ENCODE measurements at regions not wholly inside any gene's neighbourhood (a gene's known extent, or its start where the extent isn't known, plus 50 kb on each side); places are given as distances from the start of the nearest gene placed in this dataset.

DNA sequence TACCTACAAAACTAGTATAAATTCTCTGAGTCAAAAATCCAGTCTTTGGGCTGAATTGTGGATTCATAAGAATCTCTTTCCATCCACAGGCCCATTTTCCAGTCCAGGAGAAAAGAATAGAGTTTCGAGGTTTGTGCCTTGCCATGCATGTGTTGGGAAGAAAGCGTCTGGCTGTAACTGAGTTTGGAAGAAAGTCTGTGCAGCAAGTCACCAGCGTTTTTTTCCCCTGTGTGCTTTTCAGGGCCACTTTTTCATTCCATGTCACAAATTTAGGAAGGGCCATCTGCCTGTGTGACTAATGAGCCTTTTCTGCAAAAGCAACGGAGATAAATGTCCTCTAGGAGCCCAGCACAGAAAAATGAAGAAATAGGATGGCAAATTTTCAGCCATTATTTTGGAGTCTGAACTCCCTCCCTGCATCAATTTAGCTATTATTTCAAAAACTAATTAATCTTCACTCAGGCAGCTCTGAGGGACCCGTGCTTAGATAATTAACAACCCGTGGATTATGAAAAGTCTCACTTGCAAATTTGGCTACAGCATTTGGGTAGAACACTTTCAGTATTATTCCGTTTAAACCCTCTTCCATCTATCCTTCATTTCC, 261.5 kb downstream of the SUDS3 start:
- no peaks in the 10 kb centered on the region for H3K9me3 Mint-ChIP-seq
- no peak overlapping the region for H3K4me3 Mint-ChIP-seq
- H3K27me3 Mint-ChIP-seq: no peaks in the 10 kb centered on the region
- no peak for DNase-seq
- ChIA-PET CTCF (no interaction called here), POLR2A (no interaction called here)
- H3K4me1 Mint-ChIP-seq: no peaks in the 10 kb centered on the region
- no peak overlapping the region for H3K27ac Mint-ChIP-seq
- H3K36me3 Mint-ChIP-seq (ENCODE audit: low read depth): no peaks in the 10 kb centered on the region

DNA sequence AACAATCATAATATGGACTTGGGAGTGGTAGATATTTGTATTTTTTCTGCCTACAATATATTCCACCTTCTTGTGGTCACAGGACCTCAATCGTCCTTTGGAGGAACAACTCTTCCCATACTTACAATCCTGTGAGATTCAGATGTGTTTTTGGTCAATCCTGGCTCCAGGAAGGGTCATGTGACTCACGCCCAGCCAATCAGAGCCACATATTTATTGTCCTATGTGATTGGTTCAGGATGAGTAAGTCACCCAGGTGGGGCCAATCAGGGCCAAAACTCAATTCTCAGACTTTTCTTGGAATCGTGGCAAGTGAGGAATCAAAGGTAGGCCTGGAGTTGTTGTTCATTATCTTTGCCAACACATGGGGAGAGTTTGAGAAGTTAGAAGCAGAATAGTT, 264.9 kb downstream of the SUDS3 start:
- no peaks in the 10 kb centered on the region for H3K9me3 Mint-ChIP-seq
- no peak for DNase-seq
- no peaks in the 10 kb centered on the region for H3K36me3 Mint-ChIP-seq (ENCODE audit: low read depth)
- no peaks in the 10 kb centered on the region for H3K4me1 Mint-ChIP-seq
- ChIA-PET POLR2A (no interaction called here), CTCF (no interaction called here)
- no peaks in the 10 kb centered on the region for H3K27me3 Mint-ChIP-seq
- H3K27ac Mint-ChIP-seq: no peak overlapping the region
- H3K4me3 Mint-ChIP-seq: no peak overlapping the region

DNA sequence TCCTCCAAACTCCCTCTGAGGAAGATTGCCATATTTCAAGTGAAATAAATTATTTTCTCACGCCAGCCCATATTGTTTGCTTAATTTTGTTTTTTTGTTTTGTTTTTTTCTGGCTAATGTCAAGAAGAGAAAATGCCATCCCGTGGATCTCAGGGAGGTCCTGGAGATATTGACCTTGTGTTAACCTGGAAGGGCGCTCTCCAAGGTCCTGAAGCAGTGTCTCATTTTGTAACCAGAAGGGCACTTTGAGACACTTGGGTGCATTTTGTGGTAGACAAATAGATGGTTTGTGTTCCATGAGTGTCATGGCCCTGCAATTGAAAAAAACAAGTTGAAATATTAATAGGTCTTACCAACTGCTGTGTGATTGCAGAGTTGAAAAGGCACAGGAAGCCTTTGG, 268.9 kb downstream of the SUDS3 start:
- Mint-ChIP-seq H3K27ac (no peak overlapping the region), H3K9me3 (no peaks in the 10 kb centered on the region), H3K36me3 (ENCODE audit: low read depth) (no peaks in the 10 kb centered on the region), H3K4me1 (no peaks in the 10 kb centered on the region), H3K27me3 (no peaks in the 10 kb centered on the region), H3K4me3 (no peak overlapping the region)
- peak; percentile 18 for DNase-seq
- ChIA-PET POLR2A (no interaction called here), CTCF (no interaction called here)

DNA sequence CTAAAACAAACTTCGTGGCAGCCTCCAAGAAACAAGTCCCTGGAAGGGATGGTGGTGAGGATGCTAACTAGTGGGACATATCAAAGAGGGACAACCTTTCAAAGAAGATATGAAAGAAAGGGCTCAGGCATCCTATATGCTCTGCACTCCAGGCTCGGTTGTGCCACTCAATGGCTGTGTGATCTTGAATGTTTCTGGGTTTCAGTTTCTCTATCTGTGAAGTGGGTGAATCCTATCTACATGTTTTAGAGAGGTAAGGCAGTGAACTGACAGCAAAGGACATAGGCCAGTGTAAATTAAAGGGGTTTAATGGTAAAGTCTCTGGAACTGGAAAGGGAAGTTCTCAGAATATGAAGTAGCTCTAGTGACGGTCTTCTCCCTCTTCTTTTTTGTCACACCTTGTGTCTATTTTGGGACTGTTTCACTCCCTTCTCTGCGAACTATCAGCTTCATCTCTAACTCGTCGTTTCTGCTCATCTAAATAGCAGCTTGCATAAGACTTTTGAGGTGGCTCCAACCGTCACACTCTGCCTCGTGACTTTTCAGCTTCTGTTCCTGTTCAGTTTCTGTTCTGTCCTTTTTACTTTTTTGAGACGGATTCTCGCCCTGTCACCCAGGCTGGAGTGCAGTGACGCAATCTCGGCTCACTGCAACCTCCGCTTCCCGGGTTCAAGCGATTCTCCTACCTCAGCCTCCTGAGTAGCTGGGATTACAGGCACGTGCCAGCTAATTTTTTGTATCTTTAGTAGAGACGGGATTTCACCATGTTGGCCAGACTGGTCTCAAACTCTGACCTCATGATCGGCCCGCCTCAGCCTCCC, 273.6 kb downstream of the SUDS3 start:
- H3K27ac Mint-ChIP-seq: no peak overlapping the region
- H3K4me3 Mint-ChIP-seq: no peak overlapping the region
- H3K9me3 Mint-ChIP-seq: peaks cover 2% of the 10 kb centered on the region
- no peaks in the 10 kb centered on the region for H3K36me3 Mint-ChIP-seq (ENCODE audit: low read depth)
- no peaks in the 10 kb centered on the region for H3K4me1 Mint-ChIP-seq
- H3K27me3 Mint-ChIP-seq: no peaks in the 10 kb centered on the region
- DNase-seq: no peak
- ChIA-PET POLR2A (no interaction called here), CTCF (no interaction called here)

DNA sequence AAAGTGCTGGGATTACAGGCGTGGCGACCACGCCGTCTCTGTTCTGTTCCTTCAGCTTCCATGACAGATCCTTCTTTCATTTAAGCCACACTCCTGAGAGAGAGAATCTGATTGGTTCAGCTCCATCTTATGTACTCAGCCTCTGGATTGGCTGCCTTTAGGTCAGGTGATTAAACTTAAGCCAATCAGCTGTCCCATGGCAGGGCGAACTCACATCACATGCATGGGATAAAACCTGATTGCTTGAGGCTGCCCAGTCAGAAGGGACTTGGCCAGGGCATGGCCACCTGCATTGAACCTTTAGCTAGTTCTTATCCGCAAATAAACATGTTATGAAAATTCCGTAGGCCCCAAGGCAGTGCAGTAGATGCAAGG, 274.2 kb downstream of the SUDS3 start:
- Mint-ChIP-seq H3K27me3 (no peaks in the 10 kb centered on the region), H3K4me3 (no peak overlapping the region), H3K4me1 (no peaks in the 10 kb centered on the region), H3K27ac (no peak overlapping the region), H3K36me3 (ENCODE audit: low read depth) (no peaks in the 10 kb centered on the region), H3K9me3 (peaks cover 2% of the 10 kb centered on the region)
- DNase-seq: no peak
- ChIA-PET POLR2A (no interaction called here), CTCF (no interaction called here)

DNA sequence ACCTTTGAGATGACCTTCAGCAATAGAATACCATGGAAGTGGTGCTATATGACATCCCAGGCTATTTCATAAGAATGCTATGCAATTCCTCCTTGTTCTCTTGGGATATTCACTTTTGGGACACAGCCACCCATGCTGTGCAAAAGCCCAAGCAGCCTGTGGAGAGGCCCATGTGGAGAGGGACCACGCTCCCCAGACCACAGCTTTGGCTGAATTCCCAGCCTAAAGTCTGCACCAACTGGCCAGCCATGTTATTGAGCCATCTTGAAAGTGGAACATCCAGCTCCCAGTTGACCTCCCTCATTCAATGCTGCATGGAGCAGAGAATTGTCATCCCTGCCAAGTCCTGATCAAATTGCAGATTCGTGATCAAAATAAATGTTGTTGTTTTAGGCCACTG, 275.1 kb downstream of the SUDS3 start:
- POLR2A ChIA-PET: no interaction called here
- no peaks in the 10 kb centered on the region for H3K36me3 Mint-ChIP-seq (ENCODE audit: low read depth)
- CTCF ChIA-PET: no interaction called here
- H3K4me3 Mint-ChIP-seq: no peak overlapping the region
- no peaks in the 10 kb centered on the region for H3K27me3 Mint-ChIP-seq
- H3K27ac Mint-ChIP-seq: no peak overlapping the region
- H3K4me1 Mint-ChIP-seq: no peaks in the 10 kb centered on the region
- peaks cover 2% of the 10 kb centered on the region for H3K9me3 Mint-ChIP-seq
- no peak for DNase-seq

DNA sequence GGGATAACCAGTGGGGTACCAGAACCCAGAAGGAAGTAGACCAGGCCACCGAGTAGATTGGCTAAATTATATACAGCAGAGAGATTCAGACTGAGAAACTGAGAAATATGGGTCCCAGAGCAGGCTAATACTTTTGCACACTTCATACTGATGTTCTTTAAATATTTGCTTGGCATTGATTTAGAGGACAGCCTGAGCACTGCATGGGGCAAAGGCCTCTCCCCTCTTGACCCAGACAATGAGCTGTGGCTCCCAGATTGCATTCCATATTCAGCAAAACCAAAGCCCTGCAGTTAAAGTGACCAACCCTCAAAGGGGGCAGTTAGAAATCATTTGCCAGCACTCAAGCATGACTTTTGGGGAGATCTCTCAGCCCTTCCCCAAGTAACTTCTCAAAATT, 279.2 kb downstream of the SUDS3 start:
- no peaks in the 10 kb centered on the region for H3K27me3 Mint-ChIP-seq
- POLR2A ChIA-PET: no interaction called here

DNA sequence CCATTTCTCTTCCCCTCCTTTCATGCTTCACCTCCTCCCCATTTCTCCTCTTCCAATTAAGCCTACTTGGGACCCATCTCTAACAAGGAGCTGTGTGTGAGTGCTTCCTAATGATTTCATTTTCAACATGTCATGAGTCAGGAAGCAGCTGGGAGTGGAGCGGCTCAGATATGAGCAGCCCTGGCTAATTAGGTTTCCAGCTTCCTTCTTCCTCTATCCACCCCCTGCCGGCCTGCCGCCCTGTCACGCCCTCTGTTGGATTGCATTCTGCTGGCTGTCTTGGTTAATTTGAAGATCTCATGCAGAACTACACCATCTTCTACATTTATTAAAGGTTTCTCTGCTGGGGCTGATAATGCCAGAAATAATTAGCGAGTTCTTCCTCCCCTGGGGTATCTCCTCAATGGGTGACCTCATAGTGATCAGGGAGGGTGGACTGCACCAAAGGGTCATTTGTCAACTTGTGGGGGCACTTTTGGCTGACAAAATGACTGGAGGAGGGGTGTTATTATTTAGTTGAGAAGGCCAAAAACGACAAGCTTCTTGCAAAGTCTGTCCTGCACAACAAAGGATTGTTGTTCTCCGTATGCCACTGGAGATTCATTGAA, 300.9 kb upstream of the SRRM4 start:
- ChIA-PET CTCF (no interaction called here), POLR2A (no interaction called here)
- DNase-seq: no peak
- Mint-ChIP-seq H3K36me3 (ENCODE audit: low read depth) (no peaks in the 10 kb centered on the region), H3K4me3 (no peak overlapping the region), H3K27ac (no peak overlapping the region), H3K9me3 (peaks cover 11% of the 10 kb centered on the region), H3K27me3 (no peaks in the 10 kb centered on the region), H3K4me1 (no peaks in the 10 kb centered on the region)

More for the DNA sequence above, 279.2 kb downstream of the SUDS3 start:
- Mint-ChIP-seq H3K36me3 (ENCODE audit: low read depth) (no peaks in the 10 kb centered on the region), H3K4me3 (no peak overlapping the region), H3K4me1 (no peaks in the 10 kb centered on the region), H3K27ac (no peak overlapping the region), H3K9me3 (peaks cover 2% of the 10 kb centered on the region)
- no peak for DNase-seq
- CTCF ChIA-PET: no interaction called here

DNA sequence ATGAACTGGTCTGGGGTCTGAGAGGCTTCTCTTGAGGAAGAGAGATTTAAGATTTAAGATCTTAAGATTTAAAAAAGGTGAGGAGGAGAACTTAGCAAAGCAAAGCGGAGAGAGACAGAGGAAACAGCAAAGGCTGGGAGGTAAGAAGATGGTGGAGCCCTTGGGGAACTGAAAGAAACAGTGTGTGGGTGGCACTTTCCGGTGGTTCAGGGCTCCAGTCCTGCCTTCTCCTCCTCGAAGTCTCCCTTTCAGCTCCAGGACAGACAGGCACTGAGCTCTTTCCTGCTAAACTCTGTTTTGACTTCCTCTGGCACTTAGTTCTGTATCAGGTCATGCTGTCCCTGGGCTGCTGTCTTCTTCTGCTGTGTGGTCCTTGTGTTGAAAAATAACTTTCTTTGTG, 298.7 kb upstream of the SRRM4 start:
- Mint-ChIP-seq H3K9me3 (peaks cover 8% of the 10 kb centered on the region), H3K27ac (no peak overlapping the region), H3K4me3 (no peak overlapping the region), H3K27me3 (no peaks in the 10 kb centered on the region), H3K36me3 (ENCODE audit: low read depth) (no peaks in the 10 kb centered on the region), H3K4me1 (no peaks in the 10 kb centered on the region)
- no peak for DNase-seq
- ChIA-PET POLR2A (no interaction called here), CTCF (no interaction called here)

DNA sequence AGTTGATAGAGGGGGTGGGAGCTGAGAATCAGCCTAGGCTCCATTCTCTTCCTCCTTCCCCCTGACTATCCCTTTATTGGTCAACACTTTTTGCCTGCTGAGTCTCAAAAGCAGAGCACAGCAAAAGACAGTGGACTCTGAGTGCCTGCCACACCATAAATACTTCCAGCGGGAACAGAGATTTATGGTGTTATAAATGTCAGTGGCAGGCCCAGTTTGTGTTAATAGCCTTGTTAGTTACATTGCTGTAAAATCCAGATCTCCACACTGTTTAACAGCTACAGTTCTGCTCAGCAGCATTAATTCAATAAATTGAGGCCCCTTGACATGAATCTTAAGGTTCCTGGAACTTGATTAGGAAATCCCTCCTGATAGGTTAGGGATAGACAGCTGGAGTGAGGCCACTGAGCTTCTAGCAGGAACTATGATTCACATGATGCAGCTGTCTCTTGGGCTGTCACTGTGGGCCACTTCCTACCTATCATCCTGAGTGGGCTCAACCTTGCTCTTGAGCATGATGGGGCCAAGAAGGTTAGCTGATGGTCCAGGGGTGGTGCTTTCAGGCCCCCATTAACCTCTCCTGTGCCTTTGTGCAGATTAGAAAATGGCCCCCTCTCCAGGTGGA, 295.2 kb upstream of the SRRM4 start:
- no peaks in the 10 kb centered on the region for H3K4me1 Mint-ChIP-seq
- no peak overlapping the region for H3K27ac Mint-ChIP-seq
- no peak for DNase-seq
- H3K9me3 Mint-ChIP-seq: peaks cover 5% of the 10 kb centered on the region
- no peaks in the 10 kb centered on the region for H3K36me3 Mint-ChIP-seq (ENCODE audit: low read depth)
- ChIA-PET POLR2A (no interaction called here), CTCF (no interaction called here)
- H3K4me3 Mint-ChIP-seq: no peak overlapping the region
- H3K27me3 Mint-ChIP-seq: no peaks in the 10 kb centered on the region

DNA sequence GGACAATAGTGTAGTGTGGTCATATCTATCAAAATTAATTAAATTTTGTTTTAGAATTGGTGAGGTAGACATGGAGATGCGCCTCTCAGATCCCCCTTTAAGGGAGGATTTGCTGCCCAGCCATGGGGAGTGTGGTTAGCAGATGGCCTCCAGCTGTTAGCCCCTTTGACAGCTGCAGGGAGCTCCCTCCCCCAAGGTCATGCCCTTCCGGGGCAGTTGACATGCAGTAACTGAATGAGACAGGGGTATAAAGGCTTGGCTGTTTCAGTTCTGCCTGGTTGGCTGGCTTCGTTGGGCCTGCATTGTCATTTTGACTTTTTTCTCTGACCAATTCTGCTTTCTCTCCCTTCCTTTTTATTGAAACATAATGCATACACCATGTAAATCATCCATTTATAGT, 291.5 kb upstream of the SRRM4 start:
- Mint-ChIP-seq H3K27ac (no peak overlapping the region), H3K9me3 (peaks cover under 1% of the 10 kb centered on the region), H3K4me3 (no peak overlapping the region), H3K27me3 (no peaks in the 10 kb centered on the region), H3K36me3 (ENCODE audit: low read depth) (no peaks in the 10 kb centered on the region), H3K4me1 (no peaks in the 10 kb centered on the region)
- ChIA-PET POLR2A (no interaction called here), CTCF (no interaction called here)
- no peak for DNase-seq

DNA sequence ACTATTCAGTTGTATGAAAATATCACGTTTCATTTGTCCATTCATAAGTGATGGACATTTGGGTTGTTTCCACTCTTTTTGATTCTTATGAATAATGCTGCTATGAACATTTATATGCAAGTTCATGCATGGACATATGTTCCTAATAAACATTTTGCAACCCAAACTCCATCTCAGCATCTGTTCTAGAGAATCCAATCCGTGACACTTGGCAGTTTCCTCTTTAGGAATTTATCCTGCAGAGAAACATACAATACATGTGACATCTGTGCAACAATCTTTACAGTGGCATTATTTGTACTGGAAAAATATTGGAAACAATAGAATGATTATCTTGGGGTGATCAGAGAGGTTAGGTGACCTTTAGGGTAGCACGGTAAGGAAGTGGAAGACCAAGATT, 290.8 kb upstream of the SRRM4 start:
- H3K4me1 Mint-ChIP-seq: no peaks in the 10 kb centered on the region
- H3K4me3 Mint-ChIP-seq: no peak overlapping the region
- H3K27ac Mint-ChIP-seq: no peak overlapping the region
- H3K27me3 Mint-ChIP-seq: no peaks in the 10 kb centered on the region
- CTCF ChIA-PET: no interaction called here
- POLR2A ChIA-PET: no interaction called here
- H3K9me3 Mint-ChIP-seq: no peaks in the 10 kb centered on the region
- DNase-seq: no peak
- no peaks in the 10 kb centered on the region for H3K36me3 Mint-ChIP-seq (ENCODE audit: low read depth)

DNA sequence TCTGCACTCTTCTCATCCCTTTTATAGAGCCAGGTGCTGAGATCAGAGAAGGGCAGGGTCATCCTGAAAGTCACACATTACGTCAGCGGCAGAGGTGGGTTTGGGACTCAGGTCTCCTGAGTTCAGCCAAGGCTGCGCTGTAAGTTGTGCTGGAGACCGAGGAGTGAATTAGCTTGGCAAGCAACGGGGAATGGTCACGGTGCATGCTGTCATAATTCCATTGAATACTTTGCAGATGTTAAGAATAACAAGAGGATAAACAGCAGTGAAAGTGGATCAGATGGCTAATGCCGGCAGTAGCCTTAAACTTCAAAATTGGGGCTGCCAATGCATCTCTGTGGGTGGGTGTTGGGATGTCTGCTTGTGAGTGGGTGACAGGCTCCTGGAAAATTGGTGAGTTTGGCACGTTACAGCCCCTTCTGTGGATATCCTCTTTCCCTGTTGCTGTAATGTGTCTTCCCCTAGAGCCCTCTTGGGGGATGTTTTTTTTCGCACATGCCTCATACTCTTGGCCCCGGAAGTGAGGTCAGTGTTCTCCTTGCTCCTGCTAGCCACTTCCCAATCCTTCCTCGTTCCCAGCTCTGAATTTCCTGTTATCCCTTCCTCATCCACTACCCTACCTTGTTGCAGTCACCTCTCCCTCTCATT, 287.1 kb upstream of the SRRM4 start:
- H3K27me3 Mint-ChIP-seq: no peaks in the 10 kb centered on the region
- CTCF ChIA-PET: no interaction called here
- no peak for DNase-seq
- peaks cover 2% of the 10 kb centered on the region for H3K9me3 Mint-ChIP-seq
- H3K4me3 Mint-ChIP-seq: no peak overlapping the region
- no peak overlapping the region for H3K27ac Mint-ChIP-seq
- POLR2A ChIA-PET: no interaction called here
- no peaks in the 10 kb centered on the region for H3K4me1 Mint-ChIP-seq
- no peaks in the 10 kb centered on the region for H3K36me3 Mint-ChIP-seq (ENCODE audit: low read depth)

Measured in activated CD4-positive, alpha-beta T cell treated with anti-CD3 and anti-CD28 coated beads, Interleukin-2, amount 10 ng/mL, durations not matched to agents 7 days and 5 days (primary cell).